ENCODE measurements at regions not wholly inside any gene's neighbourhood (a gene's known extent, or its start where the extent isn't known, plus 50 kb on each side); places are given as distances from the start of the nearest gene placed in this dataset.

DNA sequence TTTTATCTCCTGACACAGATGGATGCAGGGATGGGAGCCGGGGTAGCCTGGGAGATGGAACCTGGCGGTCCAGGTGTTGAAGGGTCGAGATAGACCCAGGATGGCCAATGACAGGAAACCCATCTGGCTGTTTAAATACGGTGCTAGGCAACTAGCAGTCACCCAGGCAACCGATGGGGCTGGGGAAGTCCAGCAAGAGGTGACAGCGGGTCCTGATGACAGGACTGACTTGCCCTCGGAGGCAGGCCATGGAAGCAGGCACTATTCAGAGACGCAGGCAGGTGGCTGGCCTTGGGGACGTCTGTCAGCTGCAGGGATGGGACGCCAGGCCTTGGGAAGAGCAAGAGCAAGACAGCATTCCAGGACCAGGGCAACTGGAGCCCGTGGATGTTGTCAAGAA is 135.4 kb upstream of the RALGAPA2 start:
- no peak for TF ChIP-seq SIN3A (IDR thresholded peaks at IDR 0.05; ENCODE audit: borderline replicate concordance, insufficient read depth, low read length)
- TF ChIP-seq TAF1 (IDR thresholded peaks at IDR 0.05; ENCODE audit: borderline replicate concordance, insufficient read depth, low read length): no peak
- no peak for TF ChIP-seq POLR2AphosphoS5 (IDR thresholded peaks at IDR 0.05; ENCODE audit: low read depth, low read length)
- TF ChIP-seq, protein P1, sequence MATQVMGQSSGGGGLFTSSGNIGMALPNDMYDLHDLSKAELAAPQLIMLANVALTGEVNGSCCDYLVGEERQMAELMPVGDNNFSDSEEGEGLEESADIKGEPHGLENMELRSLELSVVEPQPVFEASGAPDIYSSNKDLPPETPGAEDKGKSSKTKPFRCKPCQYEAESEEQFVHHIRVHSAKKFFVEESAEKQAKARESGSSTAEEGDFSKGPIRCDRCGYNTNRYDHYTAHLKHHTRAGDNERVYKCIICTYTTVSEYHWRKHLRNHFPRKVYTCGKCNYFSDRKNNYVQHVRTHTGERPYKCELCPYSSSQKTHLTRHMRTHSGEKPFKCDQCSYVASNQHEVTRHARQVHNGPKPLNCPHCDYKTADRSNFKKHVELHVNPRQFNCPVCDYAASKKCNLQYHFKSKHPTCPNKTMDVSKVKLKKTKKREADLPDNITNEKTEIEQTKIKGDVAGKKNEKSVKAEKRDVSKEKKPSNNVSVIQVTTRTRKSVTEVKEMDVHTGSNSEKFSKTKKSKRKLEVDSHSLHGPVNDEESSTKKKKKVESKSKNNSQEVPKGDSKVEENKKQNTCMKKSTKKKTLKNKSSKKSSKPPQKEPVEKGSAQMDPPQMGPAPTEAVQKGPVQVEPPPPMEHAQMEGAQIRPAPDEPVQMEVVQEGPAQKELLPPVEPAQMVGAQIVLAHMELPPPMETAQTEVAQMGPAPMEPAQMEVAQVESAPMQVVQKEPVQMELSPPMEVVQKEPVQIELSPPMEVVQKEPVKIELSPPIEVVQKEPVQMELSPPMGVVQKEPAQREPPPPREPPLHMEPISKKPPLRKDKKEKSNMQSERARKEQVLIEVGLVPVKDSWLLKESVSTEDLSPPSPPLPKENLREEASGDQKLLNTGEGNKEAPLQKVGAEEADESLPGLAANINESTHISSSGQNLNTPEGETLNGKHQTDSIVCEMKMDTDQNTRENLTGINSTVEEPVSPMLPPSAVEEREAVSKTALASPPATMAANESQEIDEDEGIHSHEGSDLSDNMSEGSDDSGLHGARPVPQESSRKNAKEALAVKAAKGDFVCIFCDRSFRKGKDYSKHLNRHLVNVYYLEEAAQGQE (IDR thresholded peaks at IDR 0.05; ENCODE audit: insufficient read depth in 1 of 2, low read depth in 2 of 2, low read length in 2 of 2): no peak
